HG02623 (cell line): ENCODE measurements at regions not wholly inside any gene's neighbourhood (a gene's known extent, or its start where the extent isn't known, plus 50 kb on each side); places are given as distances from the start of the nearest gene placed in this dataset.

Experiments used
- ATAC-seq: cut with Tn5 transposase; IDR thresholded peaks from one replicate; pipeline ENCODE4 v1.9.1; 2021; ENCODE audit warnings: moderate library complexity; ENCODE audit not compliant: unreplicated experiment

DNA sequence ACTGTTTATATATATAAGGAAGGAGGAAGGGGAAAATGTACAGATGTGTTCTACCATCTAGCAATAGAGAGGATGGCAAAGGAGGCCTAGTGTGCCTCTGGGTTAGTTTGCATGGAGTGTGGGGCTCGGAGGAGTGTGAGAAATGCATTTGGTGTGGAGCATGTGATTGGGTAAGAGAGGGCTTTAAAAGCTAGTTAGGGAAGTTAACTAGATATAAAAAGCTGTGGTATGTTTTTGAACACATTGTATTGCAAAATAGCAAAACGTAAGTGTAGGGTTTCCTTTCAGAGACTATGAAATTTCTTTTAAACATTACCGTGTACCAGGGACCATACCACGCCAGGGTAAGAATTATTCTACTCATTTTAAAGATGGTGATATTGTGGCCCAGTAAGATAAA, 53.3 kb upstream of the STXBP6 start:
- no peak for ATAC-seq

DNA sequence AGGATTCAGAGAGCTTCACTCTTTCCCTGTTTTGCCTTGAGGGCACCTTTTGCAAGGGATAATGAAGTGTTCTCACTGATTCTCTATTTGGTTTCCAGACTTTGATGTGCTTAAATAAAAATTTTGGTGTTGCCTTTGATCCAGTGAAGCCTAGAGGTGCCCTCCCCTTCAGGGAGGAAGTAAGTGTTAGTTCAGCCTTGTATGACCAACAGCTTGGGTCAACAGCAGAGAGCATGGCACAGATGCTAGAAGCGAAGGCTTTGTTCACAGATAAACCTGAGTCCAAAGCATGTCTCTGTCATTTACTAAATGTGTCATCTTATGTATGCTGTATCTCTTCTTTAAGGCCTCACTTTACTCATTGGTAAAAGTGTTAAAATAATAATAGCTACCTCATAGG, 52.8 kb upstream of the STXBP6 start:
- ATAC-seq, result no peak

DNA sequence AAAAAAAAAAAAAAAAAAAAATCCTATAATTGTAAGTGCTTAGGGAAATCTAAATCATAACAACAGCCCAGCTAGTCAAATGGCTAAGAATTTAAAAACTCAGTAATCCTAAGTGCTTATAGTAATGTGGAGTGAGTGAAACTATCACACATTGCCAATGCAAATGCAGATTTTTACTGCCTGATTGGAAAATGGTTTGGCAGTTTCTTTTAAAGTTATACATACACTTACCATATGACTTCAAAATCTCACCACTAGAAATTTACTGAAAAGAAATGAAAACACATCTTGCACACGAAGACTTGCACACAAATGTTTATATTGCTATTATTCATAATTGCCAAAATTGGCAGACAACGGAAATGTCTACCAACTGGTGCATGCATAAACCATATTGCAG, 51.3 kb upstream of the STXBP6 start:
- no peak for ATAC-seq
